Nephron progenitor cell (in vitro differentiated cells): ENCODE measurements at regions not wholly inside any gene's neighbourhood (a gene's known extent, or its start where the extent isn't known, plus 50 kb on each side); places are given as distances from the start of the nearest gene placed in this dataset.

Source experiments
- DNase-seq: peaks from one replicate; pipeline ENCODE4 v3.0.0; 2021
- H3K27ac Mint-ChIP-seq: 2 replicates; pipeline ENCODE4 v1.8.0; 2021; ENCODE audit warnings: mild to moderate bottlenecking, moderate library complexity, mixed read lengths
- H3K27me3 Mint-ChIP-seq: 2 replicates; pipeline ENCODE4 v1.8.0; 2021; ENCODE audit warnings: mild to moderate bottlenecking, low read depth, mixed read lengths; ENCODE audit not compliant: poor library complexity
- H3K36me3 Mint-ChIP-seq: 2 replicates; pipeline ENCODE4 v1.8.0; 2021; ENCODE audit warnings: low read depth, mixed read lengths
- H3K4me1 Mint-ChIP-seq: 2 replicates; pipeline ENCODE4 v1.8.0; 2021; ENCODE audit warnings: mixed read lengths
- H3K4me3 Mint-ChIP-seq: 2 replicates; pipeline ENCODE4 v1.8.0; 2021; ENCODE audit warnings: mild to moderate bottlenecking, moderate library complexity, mixed read lengths
- H3K9me3 Mint-ChIP-seq: 2 replicates; pipeline ENCODE4 v1.8.0; 2021; ENCODE audit warnings: mild to moderate bottlenecking, moderate library complexity, mixed read lengths
- TF ChIP-seq, protein P1 (sequence below): fragments of 200-600 bp; sonication (generic); IDR thresholded peaks from 2 replicates; pipeline ENCODE4 v1.5.0; 2021; ENCODE audit warnings: antibody characterized with exemption

DNA sequence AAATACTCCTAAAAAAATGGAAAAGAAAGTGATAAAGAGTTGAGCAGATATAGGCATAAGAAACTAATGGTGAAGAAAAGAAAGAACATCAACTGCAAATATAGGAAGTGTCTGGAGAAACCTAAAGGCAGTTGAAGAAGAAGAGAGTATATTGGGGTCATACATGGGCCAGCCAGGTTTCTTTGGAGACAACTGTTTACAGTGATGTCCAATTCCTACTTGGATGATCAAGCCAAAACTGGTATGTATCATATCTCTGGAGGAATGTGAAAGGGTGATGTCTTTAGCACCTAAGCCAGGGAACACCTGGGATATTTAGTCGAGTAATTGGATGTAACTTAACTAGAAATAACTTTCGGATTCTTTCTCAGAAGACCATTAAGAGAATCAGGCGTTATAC lies 129.3 kb upstream of the FLRT2 start:
- Mint-ChIP-seq H3K4me1 (peaks cover 6% of the 10 kb centered on the region), H3K27ac (no peak overlapping the region), H3K9me3 (no peaks in the 10 kb centered on the region), H3K27me3 (peaks cover 14% of the 10 kb centered on the region), H3K36me3 (no peaks in the 10 kb centered on the region), H3K4me3 (no peak overlapping the region)
- no peak for DNase-seq
- TF ChIP-seq, protein P1, sequence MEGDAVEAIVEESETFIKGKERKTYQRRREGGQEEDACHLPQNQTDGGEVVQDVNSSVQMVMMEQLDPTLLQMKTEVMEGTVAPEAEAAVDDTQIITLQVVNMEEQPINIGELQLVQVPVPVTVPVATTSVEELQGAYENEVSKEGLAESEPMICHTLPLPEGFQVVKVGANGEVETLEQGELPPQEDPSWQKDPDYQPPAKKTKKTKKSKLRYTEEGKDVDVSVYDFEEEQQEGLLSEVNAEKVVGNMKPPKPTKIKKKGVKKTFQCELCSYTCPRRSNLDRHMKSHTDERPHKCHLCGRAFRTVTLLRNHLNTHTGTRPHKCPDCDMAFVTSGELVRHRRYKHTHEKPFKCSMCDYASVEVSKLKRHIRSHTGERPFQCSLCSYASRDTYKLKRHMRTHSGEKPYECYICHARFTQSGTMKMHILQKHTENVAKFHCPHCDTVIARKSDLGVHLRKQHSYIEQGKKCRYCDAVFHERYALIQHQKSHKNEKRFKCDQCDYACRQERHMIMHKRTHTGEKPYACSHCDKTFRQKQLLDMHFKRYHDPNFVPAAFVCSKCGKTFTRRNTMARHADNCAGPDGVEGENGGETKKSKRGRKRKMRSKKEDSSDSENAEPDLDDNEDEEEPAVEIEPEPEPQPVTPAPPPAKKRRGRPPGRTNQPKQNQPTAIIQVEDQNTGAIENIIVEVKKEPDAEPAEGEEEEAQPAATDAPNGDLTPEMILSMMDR = no peak

DNA sequence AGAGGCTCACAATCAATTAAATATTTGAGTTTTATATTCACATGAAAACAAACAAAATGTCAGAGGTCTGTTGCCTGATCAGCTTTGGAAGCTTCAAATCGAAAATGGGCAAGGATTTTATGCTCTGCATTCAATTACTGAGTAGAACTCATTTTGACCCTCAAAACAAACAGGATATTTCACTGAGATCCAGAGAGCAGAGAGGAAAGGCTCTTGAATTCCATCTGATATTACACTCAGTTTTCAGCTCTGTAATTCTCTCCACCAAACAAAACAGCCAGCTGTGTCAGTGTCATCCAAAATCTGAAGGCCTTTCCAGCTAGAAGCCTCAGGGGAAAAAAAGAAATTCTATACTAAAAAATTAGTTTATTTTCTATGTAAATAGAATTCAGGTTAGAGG lies 128.6 kb upstream of the FLRT2 start:
- H3K4me1 Mint-ChIP-seq = peaks cover under 1% of the 10 kb centered on the region
- H3K4me3 Mint-ChIP-seq = no peak overlapping the region
- H3K36me3 Mint-ChIP-seq = no peaks in the 10 kb centered on the region
- DNase-seq = no peak
- H3K27me3 Mint-ChIP-seq = peaks cover 14% of the 10 kb centered on the region
- TF ChIP-seq, protein P1 = no peak
- no peaks in the 10 kb centered on the region for H3K9me3 Mint-ChIP-seq
- H3K27ac Mint-ChIP-seq = no peak overlapping the region

DNA sequence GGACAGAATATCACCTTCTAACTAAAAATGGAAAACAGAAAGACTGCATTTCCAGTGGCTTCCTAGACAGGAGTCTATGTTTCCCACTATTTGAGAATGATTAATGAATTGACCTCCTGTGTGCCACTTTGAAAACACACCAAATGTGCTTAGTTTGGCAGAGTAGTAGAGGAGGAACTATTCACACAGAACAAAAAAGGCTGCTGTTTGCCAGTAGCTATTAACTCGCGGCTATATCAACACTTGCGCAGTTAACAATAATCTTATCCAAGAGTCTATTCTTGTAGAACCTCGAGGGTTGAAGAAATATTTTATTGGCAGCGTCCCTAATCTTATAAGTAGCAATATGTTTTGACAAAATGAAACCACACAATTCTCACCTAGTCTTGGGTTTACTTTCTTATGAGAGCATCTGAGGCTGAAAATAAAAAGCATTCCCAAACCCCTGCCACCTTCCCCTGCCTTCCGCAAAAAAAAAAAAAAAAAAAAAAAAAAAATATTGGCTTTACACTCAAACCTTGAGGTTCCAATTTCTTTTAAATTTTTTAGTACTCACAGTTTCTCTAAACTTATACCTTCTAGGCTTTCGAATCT lies 127.3 kb upstream of the FLRT2 start:
- Mint-ChIP-seq H3K4me1 (no peaks in the 10 kb centered on the region), H3K27ac (no peak overlapping the region), H3K36me3 (no peaks in the 10 kb centered on the region), H3K4me3 (no peak overlapping the region), H3K27me3 (peaks cover 14% of the 10 kb centered on the region), H3K9me3 (no peaks in the 10 kb centered on the region)
- DNase-seq = no peak
- TF ChIP-seq, protein P1 = no peak

DNA sequence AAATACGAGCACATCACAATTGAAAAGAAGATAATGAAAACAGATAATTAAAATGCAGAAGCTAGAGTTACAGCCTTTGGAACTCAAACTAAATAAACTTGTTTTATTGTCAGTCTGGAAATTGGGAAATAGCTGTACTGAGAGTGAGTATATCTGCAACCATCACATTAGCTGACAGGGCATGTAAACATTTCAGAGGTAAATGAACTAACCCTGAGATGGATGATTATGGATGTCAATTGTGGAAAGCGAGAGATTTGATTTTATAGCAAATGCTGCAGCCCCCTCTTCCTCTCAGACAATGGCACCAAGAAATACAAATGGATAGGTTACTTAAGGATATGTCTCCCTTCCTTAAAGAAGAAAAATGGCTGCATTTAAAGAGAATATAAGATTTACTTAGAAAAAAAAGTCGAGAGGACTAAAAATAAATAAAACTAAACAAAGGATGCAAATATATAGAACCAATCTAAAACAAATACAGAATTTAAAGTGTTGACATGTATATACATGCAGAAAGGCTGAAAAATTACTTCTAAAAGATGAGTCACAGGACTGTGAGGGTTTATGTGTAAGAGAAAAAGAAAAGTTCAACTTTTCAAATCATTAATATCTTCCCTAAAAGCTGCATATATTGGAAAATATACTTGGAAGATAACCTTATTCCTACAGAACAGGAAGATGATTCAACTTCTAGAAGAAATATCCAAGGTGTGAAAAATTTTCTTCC lies 120.3 kb upstream of the FLRT2 start:
- Mint-ChIP-seq H3K4me3 (no peak overlapping the region), H3K4me1 (peaks cover 9% of the 10 kb centered on the region), H3K27me3 (peaks cover 6% of the 10 kb centered on the region), H3K27ac (no peak overlapping the region), H3K36me3 (no peaks in the 10 kb centered on the region), H3K9me3 (no peaks in the 10 kb centered on the region)
- DNase-seq = no peak
- TF ChIP-seq, protein P1 = no peak

DNA sequence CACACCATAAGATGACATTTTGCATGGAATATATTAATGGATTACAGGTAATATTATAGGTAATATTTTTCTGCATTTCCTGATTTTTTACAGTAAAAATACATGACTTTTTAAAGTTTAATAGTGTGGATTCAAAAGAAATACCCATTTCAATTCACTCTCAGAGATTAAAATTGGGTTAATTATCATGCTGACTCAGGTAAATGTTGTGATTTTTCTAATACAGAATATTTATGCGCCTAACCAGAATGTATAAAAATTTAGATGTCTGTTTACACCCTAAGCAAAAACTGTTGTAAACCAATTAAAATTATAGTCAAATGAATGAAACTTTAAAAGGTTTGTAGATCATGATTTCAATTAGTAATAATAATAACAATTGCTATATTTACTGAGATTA lies 117.2 kb upstream of the FLRT2 start:
- Mint-ChIP-seq H3K4me1 (peaks cover 9% of the 10 kb centered on the region), H3K36me3 (no peaks in the 10 kb centered on the region), H3K9me3 (no peaks in the 10 kb centered on the region), H3K27me3 (no peaks in the 10 kb centered on the region), H3K27ac (no peak overlapping the region), H3K4me3 (no peak overlapping the region)
- DNase-seq = no peak
- TF ChIP-seq, protein P1 = no peak
